CD4-positive, alpha-beta T cell treated with Interleukin-4 for 1 hour (primary cell): ENCODE measurements at regions not wholly inside any gene's neighbourhood (a gene's known extent, or its start where the extent isn't known, plus 50 kb on each side); places are given as distances from the start of the nearest gene placed in this dataset.
"Not testable (repeated sequence)": the region's sequence is repeated elsewhere in the genome, so short reads cannot be mapped to it uniquely, and the experiment has no call there.

ENCODE experiments used
- DNase-seq, 2 donors: peaks; one replicate each; pipeline ENCODE4 v3.0.0-alpha.2; 2020 to 2022

DNA sequence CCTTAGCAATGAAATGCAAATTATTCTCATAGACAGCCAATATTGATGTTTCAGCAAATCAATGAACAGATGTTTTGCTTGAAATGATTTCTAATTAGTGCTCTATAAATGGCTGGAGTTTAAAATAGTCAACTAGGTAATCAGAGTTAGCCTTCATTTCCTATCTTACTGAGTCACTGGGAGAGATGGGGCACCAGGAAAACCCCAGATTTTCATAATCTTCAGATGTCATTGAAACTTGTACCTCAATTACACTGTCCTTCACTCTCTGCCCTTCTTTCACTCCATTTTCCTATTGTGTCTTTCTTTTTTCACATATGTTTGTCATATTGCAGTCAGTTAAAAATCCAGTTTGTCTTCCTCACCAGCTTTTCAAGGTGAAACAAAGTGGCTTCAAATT is 92.7 kb downstream of the C12orf75 start:
- no peak for DNase-seq

DNA sequence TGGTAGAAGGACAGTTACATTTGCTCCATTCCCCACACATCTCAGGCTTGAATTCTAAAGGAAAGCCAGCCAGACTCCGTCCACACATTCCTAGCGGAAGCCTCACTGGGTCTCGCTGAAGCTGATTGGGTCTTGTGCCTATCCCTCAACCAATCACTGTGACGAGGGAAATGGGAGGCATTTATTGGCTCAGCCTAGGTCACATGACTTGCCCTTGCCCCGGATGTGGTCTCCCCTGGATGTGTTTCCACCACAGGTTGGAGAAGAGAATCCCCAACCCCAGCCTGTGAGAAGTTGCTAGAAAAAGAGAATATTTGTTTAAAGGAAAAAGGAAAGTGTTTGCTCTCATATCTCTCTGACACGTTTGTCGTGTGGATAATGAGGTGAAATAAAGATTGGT is 93.4 kb downstream of the C12orf75 start:
- no peak for DNase-seq

DNA sequence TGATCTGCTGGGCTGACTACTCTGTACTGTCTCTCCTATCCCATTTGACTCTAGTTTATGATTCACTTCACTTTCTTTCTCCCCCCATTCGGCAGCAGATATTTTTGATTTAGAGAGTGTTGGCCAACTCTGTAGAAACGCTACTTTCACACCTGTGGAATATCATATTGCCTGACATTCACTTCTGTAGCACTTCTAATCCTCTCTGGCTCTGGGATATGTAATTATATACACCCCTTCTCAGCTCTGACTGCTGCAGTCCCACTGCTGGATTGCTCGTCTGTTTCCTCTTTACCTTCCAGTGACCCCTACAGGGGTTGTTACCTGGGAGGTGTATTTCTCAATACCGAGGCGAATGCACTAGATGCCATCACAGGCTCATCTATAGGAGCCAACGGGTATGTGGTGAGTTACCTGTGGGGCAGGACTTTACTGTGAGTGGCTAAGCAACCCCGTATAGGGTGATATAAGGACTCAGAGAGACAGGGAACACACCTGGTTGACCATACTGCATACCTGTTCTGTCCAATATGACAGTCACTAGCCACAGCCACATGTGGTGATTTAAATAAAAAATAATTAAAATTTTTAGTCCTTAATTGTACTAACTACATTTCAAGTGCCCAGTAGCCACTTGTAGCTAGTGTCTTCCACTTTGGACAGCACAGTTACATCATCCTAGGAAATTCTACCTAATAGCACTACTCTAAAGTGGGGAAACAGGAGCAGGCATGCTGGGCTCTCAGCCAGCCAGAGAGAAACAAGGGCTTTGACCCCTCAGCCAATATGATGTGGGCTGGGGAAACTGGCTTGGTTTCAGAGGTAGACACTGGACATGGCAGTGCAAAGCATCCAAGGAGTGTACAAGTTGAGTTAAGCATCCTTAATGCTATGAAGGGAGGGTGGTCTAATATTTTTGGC is 95.0 kb downstream of the C12orf75 start:
- no peak for DNase-seq

DNA sequence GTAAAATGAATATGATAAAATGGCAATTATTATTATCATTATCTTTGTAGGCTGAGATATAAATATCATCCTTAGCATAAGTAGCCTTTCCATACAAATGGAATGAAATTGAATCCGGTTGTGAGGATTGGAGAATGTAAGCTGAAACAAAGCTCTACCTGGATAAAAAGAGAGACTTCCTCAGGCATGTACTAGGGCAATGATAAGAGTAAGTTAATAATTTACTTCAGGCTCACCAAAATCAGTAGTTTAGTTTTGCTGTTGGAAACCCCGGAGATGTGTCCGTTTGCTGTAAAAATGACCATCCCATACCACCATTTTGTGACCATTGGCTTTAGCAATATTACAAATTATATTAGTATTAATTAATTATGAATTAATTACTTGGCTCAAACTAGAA is 96.3 kb downstream of the C12orf75 start:
- no peak for DNase-seq

DNA sequence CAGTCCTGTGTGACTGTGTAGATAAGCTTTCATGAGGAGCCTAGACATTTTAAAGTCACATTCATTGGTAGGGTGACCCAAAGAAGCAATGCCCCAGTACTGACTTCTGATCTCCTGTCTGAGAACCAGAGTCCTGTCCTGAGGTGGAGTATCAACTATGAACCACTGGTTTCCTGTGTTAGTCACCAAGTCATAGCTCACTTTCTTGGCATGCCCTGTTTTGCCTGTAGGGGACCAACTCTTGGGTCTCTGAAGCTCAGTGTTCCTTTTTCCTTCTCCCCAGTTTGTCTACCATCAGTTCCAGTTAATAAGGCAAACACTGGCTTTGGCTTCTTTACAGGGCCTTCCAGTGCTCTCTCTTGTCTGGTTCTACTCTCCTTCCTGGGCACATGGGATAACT is 97.4 kb downstream of the C12orf75 start:
- DNase-seq, result no peak

DNA sequence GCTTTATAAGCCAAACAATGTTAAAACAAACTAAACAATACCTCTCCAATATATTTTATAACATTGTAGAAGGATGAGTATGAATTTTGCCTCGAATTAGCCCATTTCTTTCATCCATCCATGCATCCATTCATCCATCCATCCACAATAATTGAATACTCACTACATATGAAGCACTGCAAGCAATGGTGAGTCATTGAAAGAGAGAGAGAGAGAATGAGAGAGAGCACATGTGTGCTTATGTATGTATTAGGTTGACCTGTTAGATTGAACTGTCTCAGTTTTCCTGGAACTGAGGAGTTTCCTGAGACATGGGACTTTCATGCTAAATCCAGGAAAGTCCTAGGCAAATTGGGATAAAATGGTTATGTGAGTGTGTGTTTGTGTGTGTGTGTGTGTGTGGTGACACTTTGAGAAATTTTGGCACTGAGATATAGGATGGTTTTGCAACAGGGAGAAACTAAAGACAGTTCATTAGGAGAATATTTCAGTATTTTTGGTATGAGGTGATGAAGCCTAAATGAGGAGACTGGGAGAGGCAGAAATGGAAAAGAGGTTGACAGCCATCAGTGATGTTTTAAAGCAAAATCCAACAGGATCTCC is 98.4 kb downstream of the C12orf75 start:
- no peak for DNase-seq

DNA sequence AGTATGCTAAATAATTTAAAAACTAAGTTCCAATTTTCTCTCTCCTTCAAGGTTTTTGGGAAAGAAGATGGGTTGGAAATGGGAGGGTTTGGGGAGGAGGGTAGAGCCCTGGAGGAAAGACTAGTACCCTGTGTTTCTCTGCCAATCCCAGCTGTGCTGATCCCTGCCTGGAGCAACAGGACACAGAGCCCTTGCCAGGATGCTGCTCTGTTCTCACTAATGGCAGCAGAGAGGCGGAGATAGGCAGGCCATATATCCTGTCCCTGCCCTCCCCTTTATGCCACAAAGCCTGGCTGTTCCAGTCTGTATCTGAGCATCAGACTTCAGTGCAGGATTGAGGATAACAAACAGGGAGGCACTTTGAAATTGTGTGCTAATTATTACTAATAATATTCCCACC is 99.0 kb downstream of the C12orf75 start:
- DNase-seq, result no peak

DNA sequence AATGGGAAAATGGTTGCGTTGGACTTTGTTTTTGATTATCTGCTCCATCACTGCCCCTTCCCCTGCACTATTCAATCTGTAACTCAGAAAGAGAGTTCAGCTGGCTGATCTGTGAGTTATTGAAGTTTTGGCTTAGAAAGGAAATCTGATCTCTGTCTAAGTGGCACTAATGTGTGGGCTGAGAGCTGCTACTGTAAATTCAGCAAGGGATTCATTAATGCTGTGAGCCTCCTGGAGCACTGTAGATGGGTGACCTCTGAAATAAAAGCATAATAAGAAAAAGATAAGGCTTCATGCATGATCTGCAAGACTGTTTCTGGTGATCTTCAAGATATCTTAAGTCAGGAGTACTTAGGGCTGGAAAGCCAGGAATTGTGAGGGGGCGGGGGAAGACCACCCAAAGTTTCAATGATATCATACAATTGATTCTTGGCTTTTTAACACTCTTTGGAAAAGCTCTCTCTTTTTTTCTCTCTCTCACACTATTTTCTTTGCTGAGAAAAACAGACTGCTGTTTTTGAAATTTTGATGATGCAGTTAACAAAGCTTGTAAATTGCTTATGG is 101.1 kb downstream of the C12orf75 start:
- DNase-seq, result no peak

DNA sequence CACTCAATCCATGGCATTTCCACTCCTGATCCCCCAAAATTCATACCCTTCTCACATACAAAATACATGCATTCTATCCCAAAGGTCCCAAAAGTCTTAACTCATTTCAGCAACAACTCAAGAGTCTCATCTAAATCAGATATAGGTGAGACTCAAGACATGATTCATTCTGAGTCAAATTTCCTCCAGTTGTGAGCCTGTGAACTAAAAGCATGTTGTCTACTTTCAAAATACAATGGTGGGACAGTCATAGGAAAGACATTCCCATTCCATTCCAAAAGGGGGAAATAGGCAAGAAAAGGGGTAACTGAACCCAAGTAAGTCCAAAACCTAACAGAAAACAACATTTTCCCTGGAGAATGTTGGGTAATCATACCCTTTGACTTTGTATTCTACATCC is 103.3 kb downstream of the C12orf75 start:
- no peak for DNase-seq

DNA sequence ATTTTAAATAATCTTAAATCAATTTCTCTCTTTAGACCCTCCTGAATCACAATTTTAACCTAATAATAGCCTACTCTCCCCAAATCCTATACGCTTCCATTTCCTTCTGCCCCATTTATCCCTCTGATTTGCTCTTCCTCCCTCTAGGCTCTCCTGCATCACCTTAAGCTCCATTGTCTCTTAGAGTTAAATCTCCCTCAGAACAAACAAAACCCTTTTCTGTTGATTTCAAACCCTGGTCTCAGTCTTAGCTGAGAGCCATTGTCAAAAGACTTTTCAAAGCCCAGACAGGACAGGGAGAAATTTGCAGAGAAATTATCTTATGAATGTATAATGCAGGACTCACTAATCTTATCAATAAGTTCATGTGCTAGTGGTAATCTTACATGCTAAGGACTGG is 106.1 kb downstream of the C12orf75 start:
- no peak for DNase-seq

DNA sequence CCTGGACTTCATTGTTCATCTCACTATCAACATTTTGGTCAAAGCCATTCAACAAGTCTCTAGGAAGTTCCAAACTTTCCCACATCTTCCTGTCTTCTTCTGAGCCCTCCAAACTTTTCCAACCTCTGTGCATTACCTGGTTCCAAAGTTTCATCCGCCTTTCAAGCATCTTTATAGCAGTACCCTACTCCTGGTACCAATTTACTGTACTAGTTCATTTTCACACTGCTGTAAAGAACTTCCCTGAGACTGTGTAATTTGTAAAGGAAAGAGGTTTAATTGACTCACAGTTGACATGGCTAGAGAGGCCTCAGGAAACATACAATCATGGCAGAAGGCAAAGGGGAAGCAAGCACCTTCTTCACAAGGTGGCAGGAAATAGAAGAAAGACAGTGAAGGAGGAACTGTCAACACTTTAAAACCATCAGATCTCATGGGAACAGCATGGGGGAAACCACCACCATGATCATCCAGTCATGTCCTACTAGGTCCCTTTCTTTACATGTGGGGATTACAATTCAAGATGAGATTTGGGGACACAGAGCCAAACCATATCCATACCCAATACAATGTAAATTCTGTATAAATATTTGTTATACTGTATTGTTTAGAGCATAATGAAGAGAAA is 109.7 kb downstream of the C12orf75 start:
- DNase-seq, result no peak

DNA sequence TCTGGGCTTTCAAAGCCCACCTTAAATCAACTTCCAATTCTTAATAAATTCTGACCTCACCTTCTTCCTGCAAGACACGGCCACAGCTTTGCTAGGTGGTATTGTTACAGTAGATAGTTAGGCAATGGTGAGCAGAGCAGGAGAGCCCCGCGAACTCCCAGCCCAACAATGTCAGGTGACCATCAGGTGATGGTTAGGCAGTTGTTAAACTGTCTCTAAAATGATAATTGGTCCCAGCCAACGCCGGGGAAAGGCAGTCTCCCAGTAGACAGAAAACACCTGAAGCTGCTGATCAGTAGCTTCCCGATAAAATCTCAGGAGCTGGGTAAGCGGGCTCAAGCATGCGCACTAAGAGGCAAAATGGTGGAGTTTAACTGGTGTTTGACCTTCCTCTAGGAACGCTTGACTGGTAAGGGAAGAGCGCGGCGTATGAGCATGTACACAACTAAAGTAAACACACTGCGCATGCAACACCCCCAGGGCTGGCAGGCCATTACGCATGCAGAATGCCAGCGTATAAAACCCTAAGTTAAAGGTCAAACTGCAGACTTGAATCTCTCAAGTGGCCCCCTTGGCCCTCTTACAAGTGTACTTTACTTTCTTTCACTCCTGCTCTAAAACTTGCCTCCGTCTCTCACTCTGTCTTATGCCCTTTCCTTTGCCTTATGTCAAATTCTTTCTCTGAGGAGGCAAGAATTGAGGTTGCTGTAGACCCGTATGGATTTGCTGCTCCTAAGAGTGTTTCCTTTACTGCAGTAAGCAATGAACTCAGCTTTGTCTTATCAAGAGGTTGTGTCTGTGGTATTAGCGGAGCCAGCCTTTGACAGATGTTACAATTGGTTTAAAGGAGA is 113.5 kb downstream of the C12orf75 start:
- DNase-seq, result no peak

DNA sequence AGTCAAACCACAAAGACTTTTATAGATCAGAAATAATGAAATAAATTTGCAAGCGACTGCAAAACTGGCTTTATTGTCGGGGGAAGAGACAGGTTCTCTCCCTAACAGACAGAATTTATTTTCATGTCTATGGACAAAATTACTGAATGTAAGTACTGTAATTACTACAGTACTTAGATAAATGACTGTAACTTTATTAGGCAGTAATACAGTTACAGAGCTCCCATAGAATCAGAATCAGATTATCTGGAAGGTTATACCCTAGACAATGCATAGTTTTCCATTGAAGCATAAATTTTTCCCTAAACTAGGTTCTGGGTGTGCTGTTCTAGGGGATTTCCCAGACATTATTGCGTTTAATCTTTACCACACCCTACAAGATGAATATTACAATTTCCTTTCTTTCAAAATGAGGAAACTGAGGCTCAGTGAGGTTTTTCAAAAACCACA is 114.2 kb downstream of the C12orf75 start:
- no peak for DNase-seq

DNA sequence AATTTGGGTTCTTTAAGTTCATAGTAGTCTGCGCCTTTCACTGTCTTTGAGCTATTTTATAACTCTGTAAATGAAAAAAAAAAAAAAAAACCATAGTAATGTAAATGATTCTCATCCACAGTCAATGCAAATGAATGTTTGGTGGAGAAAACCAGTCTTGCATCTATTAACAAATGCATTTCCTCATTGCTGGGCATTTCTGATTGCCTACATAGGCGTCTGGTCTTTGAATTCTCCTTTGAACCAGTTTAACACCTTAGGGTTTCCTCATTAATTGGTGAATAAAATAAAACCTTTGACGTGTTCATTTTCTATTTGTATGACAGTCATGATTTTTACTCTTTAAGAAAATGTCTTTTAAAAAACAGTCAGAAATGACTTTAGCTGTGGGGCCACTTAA is 114.8 kb downstream of the C12orf75 start:
- no peak for DNase-seq

DNA sequence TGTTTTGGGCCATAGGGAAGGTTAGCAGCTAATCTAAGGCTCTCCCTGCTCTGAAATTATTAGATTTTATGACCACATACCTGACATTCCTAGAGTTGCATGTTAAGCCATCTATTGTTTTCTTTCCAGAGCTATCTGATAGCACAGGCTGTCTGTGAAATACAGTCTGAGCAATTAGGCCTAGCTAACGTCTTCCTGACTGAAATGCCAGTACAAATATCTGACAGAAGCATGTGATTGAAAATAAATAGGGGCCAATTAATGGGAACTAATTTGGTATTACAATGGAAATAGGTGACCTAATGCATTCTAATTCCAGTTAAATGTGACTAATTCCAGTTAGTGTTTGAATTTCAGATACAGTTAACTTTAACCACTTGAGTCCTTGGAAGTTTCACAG is 115.2 kb downstream of the C12orf75 start:
- no peak for DNase-seq

DNA sequence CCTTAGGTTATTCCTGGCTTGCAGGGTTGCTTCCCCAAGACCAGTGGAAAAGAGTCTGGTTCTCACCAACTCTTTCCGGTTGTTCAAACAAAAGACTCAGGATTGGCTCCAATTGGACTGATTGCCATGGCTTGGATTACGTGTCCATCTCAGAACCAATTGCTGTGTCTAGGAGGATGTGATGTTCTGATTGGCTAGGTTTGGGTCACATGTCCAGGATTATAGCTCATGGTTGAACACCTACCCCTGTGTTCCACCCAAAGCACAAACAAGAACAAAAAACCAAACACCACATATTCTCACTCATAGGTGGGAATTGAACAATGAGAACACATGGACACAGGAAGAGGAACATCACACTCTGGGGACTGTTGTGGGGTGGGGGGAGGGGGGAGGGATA is 116.0 kb downstream of the C12orf75 start:
- not testable (repeated sequence) for DNase-seq

DNA sequence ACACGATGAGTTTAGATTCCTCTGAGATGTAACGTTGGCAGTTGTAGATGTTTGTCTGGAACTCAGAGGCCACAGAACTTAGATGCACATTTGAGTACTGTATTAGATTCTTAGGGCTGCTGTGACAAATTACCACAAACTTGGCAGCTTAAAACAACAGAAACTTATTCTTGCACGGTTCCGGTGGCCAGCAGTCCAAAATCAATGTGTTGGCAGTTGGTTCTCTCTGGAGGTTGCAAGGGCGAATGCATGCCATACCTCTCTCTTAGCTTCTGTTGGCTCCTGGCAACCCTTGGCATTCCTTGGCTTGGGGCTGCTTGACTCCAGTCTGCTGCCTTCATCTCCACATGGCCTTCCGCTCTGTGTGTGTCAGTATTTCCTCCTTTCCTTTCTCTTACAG is 118.9 kb downstream of the C12orf75 start:
- no peak for DNase-seq

DNA sequence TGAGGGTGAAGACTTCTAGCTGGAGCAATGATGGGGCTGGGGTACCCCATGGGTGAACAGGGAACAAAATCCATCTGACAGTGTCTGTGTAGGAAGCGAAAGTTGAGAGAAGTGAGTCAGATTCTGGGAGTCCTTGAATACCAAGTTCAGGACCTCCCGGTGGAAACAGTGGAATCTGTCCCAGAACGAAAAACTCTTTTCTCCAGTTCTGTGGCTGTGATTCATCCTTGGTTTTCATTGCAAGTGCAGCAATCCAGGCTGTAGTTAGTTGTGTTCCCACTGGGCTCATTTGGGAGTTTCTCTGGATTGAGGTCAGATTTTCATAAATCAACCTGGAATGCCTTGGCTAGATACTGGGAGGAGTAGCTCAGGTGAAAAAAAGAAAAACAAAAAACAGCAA is 120.7 kb downstream of the C12orf75 start:
- no peak for DNase-seq

DNA sequence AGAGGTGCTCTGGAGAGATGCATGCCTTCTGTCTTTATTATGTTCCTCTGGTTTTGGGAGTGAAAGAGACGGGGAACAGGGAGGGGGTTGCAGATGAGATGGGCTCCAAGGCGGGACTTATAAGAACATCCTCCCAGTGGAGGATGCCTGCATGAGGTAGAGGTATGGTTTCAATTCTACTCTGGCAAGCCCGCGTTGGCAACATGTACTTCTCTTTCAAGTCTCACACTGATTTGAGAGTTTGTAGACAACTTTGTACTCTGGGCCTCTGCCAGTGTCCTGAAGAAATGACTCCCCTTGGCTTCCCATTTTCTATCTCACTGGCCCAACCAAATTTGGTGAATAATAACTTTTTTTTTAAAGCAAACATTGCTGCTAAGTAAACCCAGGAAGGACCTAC is 121.3 kb downstream of the C12orf75 start:
- DNase-seq, result no peak

DNA sequence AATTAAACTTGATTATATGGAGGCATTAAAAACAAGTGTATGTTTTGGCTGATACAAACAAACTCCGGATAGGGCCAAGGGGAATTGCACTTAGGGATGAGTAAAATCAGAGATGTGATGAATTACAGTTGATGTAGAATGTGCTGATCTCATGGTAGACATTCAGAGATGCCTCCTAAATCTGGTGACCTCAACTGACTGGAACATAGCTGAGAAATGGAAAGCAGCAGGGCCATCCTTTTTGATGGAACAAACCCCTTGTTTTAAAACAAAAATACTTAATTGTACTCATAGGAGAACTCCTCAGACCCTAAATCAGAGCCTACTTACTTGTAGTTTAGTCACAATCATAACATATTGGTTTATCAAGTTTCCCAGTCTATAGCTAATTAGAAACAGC is 122.8 kb downstream of the C12orf75 start:
- DNase-seq, result no peak

DNA sequence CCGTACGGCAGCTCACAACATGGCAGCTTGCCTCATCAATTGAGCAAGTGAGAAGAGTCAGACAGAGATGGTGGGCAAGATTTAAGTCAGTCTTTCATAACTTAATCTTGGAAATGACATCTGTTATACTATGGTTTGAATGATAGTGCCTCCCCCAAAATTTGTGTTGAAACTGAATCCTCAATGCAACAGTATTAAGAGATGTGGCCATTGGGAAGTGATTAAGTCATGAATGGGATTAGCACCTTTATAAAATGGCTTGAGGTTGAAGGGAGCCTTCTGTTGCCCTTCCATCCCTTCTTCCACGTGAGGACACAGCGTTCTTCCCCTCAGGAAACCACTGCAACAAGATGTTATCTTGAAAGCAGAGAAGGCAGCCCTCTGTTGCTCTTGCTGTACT is 124.2 kb downstream of the C12orf75 start:
- DNase-seq, result no peak

DNA sequence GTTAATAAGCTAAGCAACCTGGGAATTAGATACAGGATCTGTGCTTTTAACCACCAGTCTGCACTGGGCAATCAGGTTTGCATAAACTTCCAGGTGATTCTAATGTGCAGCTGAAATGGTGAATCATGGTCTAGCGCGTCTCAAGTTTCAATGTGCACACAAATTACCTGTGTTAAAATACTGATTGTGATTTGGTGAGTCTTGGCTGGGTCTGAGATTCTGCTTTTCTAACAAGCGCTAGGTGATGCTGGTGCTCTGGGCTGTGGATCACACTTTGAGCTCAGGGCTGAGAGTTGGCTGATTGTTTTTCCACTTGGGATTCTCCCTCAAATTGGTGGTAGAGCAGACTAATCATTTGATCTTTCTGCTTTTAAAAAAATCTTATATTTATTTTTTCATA is 124.8 kb downstream of the C12orf75 start:
- DNase-seq, result no peak

DNA sequence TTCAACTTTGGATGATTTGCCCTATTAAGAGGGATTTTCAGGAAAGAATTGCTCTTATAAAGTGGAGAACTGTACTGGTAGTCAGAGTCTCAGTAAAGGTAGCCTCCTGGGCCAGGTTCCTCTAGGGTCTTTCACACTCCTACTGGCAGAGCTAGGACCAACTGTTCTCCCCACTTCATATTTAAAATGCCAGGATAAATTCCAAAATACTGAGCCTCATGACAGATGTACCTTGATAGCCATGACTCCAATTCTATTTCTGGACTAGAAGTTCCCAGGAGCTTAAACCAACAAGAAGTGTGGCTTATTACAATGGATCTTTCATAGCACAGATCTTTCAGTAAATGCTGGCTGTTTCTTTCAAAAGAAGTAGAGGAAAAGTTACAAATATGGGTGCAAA is 126.5 kb downstream of the C12orf75 start:
- DNase-seq, result no peak
